HepG2 (cell line): ENCODE measurements at regions not wholly inside any gene's neighbourhood (a gene's known extent, or its start where the extent isn't known, plus 50 kb on each side); places are given as distances from the start of the nearest gene placed in this dataset.

ENCODE experiments used
- ATAC-seq: fragments of 200-7000 bp; cut with Tn5 transposase; 3 replicates; pipeline ENCODE4 v1.9.1; 2020; ENCODE audit warnings: mild to moderate bottlenecking, moderate library complexity
- BruUV-seq: library from RNA; stranded (reverse); fragments of 400-500 nt; replicated peaks from 2 replicates; lab custom pipeline; 2021; lab: Mats Ljungman, UMichigan
- CTCF ChIA-PET: fragments of 300-600 bp; formaldehyde crosslinking; extraction: SDS; loops from one replicate; lab custom pipeline; 2021; ENCODE audit warnings: low total read pairs, inconsistent platforms, low intra/inter-chr PET ratio; lab: Yijun Ruan, JAX
- POLR2A ChIA-PET: fragments of 350-600 bp; sonication (Branson Sonifier 250); formaldehyde crosslinking; loops from one replicate; lab custom pipeline; 2020; ENCODE audit warnings: antibody characterized with exemption, inconsistent platforms; lab: Yijun Ruan, JAX
- DNase-seq: peaks from one replicate; pipeline ENCODE4 v3.0.0-alpha.2; 2015; ENCODE audit warnings: low spot score
- FAIRE-seq: peaks from 3 replicates; lab custom pipeline; 2011; peaks lifted over from hg19 to GRCh38; lab: Jason Lieb, UNC
- H2AFZ ChIP-seq: one replicate; pipeline ENCODE4 v1.6.1; 2011; ENCODE audit warnings: low read length, inconsistent platforms
- H3K27ac ChIP-seq: fragments of 300-600 bp; 3 replicates; pipeline ENCODE4 v1.8.0; 2011; ENCODE audit warnings: mixed run types, mild to moderate bottlenecking, mixed read lengths, low read length, inconsistent platforms; ENCODE audit not compliant: insufficient read depth; ENCODE audit errors: extremely low read length
- H3K27me3 ChIP-seq, 2 experiments: fragments of 200-600 bp in 1 of 2; 2 replicates in 1 of 2; 3 replicates in 1 of 2; pipeline versions ENCODE4 v1.6.0 to v1.8.0; 2011; ENCODE audit warnings: low read length in 2 of 2, mild to moderate bottlenecking in 2 of 2, moderate library complexity in 2 of 2, inconsistent platforms in 1 of 2; ENCODE audit not compliant: insufficient read depth in 2 of 2, control insufficient read depth in 1 of 2
- H3K36me3 ChIP-seq, 2 experiments: fragments of 200-600 bp in 1 of 2; replicated peaks in 1 of 2; 2 replicates in 1 of 2; 3 replicates in 1 of 2; pipeline versions ENCODE4 v1.5.1 to v1.8.0; 2011; ENCODE audit warnings: low read length in 2 of 2, inconsistent platforms in 1 of 2; ENCODE audit not compliant: insufficient read depth in 2 of 2, control insufficient read depth in 1 of 2
- H3K4me1 ChIP-seq: 2 replicates; pipeline ENCODE4 v1.5.1; 2012; ENCODE audit warnings: low read length, inconsistent platforms; ENCODE audit not compliant: insufficient read depth
- H3K4me2 ChIP-seq: 2 replicates; pipeline ENCODE4 v1.6.0; 2011; ENCODE audit warnings: low read depth, low read length, inconsistent platforms
- H3K4me3 ChIP-seq, 3 experiments: fragments of 200-600 bp in 1 of 3; sonication (generic), shearing (Covaris generic) in 1 of 3; replicated peaks in 1 of 3; 2 replicates each; pipeline ENCODE4 v1.5.1; 2011 to 2016; ENCODE audit warnings: low read length in 3 of 3, inconsistent platforms in 2 of 3, low read depth in 2 of 3, mild to moderate bottlenecking in 2 of 3, control low read depth in 1 of 3, mixed read lengths in 1 of 3; ENCODE audit not compliant: insufficient read depth in 1 of 3
- H3K79me2 ChIP-seq: one replicate; pipeline ENCODE4 v1.6.1; 2011; ENCODE audit warnings: low read length, inconsistent platforms; ENCODE audit not compliant: insufficient read depth
- H3K9ac ChIP-seq: 2 replicates; pipeline ENCODE4 v1.6.0; 2011; ENCODE audit warnings: mild to moderate bottlenecking, low read depth, low read length, inconsistent platforms; ENCODE audit not compliant: insufficient read depth
- H3K9me3 ChIP-seq: 2 replicates; pipeline ENCODE4 v1.5.1; 2012; ENCODE audit warnings: mild to moderate bottlenecking, low read length
- H4K20me1 ChIP-seq: 2 replicates; pipeline ENCODE4 v1.6.0; 2011; ENCODE audit warnings: inconsistent platforms, mild to moderate bottlenecking, low read length, moderate library complexity; ENCODE audit not compliant: insufficient read depth
- GABPB1 ChIP-seq: IDR thresholded peaks from 2 replicates; pipeline ENCODE4 v1.6.1; 2016; ENCODE audit warnings: mild to moderate bottlenecking, missing genetic modification reagents, moderate library complexity, missing compliant biosample characterization
- IKZF1 ChIP-seq: fragments of 450-650 bp; IDR thresholded peaks from 2 replicates; pipeline ENCODE4 v1.7.1; 2016
- RBAK ChIP-seq: sonication (generic); formaldehyde crosslinking; IDR thresholded peaks from 2 replicates; pipeline ENCODE4 v1.5.1; 2020; ENCODE audit warnings: mild to moderate bottlenecking, missing genetic modification reagents
- ZNF3 ChIP-seq: IDR thresholded peaks from 2 replicates; pipeline ENCODE4 v1.7.0; 2017; ENCODE audit warnings: inconsistent platforms
- ZNF597 ChIP-seq: sonication (generic); formaldehyde crosslinking; IDR thresholded peaks from 2 replicates; pipeline ENCODE4 v1.5.0; 2020; ENCODE audit warnings: missing genetic modification reagents
- in situ Hi-C: cut with HindIII; loops from 2 replicates; pipeline ENCODE4 v1.10.0; 2017; ENCODE audit warnings: low pct_unique_long_range_greater_than_20kb; ENCODE audit not compliant: extremely low pct_ligation_motif_present
- intact Hi-C: fragments of 100-400 bp; cut with micrococcal nuclease; formaldehyde crosslinking; loops from one replicate; pipeline ENCODE4 v1.10.0; 2022; ENCODE audit not compliant: unreplicated experiment
- TF ChIP-seq, protein P1 (sequence below): sonication (generic); formaldehyde crosslinking; IDR thresholded peaks from one replicate; pipeline ENCODE4 v1.5.1; 2020; ENCODE audit warnings: mild to moderate bottlenecking, missing genetic modification reagents; ENCODE audit errors: not compliant biosample characterization

DNA sequence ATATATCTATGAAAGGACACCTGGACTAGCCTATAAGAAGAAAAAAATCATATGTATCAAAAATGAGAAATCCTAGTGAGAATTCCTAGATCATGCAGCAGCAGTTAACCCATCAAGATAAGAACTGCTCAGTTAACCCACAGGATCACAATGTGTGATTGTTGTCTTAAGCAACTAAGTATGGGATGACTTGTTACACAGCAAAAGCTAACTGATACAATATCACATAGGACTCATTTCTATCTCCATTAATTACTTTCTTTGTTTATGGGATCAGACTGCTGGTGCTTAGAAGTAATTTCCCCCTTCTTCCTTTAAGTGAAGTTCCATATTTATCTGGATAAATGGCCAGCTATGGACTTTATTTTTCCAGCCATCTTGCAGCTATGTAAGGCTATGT, 280.8 kb upstream of the MARCKS start:
- Histone ChIP-seq H3K9me3 (peaks cover 7% of the 10 kb centered on the region), H3K4me2 (no peak overlapping the region), H3K27ac (no peak overlapping the region), H3K79me2 (no peaks in the 10 kb centered on the region), H3K4me3 (no peak overlapping the region), H3K27me3 (no peaks in the 10 kb centered on the region; a peak in 1 of 5 replicates), H3K4me1 (peaks cover 15% of the 10 kb centered on the region), H3K36me3 (no peaks in the 10 kb centered on the region), H4K20me1 (no peaks in the 10 kb centered on the region), H2AFZ (no peak overlapping the region), H3K9ac (no peak overlapping the region)
- ChIA-PET POLR2A (no interaction called here), CTCF (no interaction called here)
- ATAC-seq: no peak
- no TSS peak for BruUV-seq
- in situ Hi-C loops: no loop called here
- TF ChIP-seq, protein P1, sequence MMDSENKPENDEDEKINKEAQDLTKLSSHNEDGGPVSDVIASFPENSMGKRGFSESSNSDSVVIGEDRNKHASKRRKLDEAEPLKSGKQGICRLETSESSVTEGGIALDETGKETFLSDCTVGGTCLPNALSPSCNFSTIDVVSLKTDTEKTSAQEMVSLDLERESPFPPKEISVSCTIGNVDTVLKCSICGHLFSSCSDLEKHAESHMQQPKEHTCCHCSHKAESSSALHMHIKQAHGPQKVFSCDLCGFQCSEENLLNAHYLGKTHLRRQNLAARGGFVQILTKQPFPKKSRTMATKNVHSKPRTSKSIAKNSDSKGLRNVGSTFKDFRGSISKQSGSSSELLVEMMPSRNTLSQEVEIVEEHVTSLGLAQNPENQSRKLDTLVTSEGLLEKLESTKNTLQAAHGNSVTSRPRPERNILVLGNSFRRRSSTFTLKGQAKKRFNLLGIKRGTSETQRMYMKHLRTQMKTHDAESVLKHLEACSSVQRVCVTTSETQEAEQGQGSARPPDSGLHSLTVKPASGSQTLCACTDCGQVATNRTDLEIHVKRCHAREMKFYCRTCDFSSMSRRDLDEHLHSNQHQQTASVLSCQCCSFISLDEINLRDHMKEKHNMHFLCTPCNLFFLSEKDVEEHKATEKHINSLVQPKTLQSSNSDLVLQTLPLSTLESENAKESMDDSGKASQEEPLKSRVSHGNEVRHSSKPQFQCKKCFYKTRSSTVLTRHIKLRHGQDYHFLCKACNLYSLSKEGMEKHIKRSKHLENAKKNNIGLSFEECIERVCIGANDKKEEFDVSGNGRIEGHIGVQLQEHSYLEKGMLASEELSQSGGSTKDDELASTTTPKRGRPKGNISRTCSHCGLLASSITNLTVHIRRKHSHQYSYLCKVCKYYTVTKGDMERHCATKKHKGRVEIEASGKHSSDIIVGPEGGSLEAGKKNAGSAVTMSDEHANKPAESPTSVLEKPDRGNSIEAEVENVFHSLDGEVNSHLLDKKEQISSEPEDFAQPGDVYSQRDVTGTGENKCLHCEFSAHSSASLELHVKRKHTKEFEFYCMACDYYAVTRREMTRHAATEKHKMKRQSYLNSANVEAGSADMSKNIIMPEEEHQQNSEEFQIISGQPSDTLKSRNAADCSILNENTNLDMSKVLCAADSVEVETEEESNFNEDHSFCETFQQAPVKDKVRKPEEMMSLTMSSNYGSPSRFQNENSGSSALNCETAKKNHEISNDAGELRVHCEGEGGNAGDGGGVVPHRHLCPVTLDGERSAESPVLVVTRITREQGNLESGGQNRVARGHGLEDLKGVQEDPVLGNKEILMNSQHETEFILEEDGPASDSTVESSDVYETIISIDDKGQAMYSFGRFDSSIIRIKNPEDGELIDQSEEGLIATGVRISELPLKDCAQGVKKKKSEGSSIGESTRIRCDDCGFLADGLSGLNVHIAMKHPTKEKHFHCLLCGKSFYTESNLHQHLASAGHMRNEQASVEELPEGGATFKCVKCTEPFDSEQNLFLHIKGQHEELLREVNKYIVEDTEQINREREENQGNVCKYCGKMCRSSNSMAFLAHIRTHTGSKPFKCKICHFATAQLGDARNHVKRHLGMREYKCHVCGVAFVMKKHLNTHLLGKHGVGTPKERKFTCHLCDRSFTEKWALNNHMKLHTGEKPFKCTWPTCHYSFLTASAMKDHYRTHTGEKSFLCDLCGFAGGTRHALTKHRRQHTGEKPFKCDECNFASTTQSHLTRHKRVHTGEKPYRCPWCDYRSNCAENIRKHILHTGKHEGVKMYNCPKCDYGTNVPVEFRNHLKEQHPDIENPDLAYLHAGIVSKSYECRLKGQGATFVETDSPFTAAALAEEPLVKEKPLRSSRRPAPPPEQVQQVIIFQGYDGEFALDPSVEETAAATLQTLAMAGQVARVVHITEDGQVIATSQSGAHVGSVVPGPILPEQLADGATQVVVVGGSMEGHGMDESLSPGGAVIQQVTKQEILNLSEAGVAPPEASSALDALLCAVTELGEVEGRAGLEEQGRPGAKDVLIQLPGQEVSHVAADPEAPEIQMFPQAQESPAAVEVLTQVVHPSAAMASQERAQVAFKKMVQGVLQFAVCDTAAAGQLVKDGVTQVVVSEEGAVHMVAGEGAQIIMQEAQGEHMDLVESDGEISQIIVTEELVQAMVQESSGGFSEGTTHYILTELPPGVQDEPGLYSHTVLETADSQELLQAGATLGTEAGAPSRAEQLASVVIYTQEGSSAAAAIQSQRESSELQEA: no peak
- TF ChIP-seq GABPB1 (no peak), IKZF1 (no peak), RBAK (CRISPR knock-in tag) (peak; percentile 92; the same call in 1 of the 2 replicates), ZNF3 (CRISPR knock-in tag) (no peak), ZNF597 (CRISPR knock-in tag) (no peak)
- no peak for FAIRE-seq
- DNase-seq: no peak
- intact Hi-C loops: no loop called here
